Stomach (tissue), 4 donors: ENCODE measurements at regions not wholly inside any gene's neighbourhood (a gene's known extent, or its start where the extent isn't known, plus 50 kb on each side); places are given as distances from the start of the nearest gene placed in this dataset.

Experiments
- EP300 ChIP-seq: sonication (generic); formaldehyde crosslinking; IDR thresholded peaks from one replicate; pipeline ENCODE4 v1.6.1; 2017; ENCODE audit warnings: antibody characterized with exemption
- POLR2AphosphoS5 ChIP-seq, 3 donors: sonication (generic); formaldehyde crosslinking; IDR thresholded peaks; one replicate each; pipeline ENCODE4 v1.6.1; 2016; ENCODE audit warnings: antibody characterized with exemption in 3 of 3

- TF ChIP-seq EP300: no peak
- no peak for TF ChIP-seq POLR2AphosphoS5 (IDR thresholded peaks at IDR 0.05)
Measured at GRCh38 chr2:43169987-43170386, 56.4 kb downstream of the ZFP36L2 start.
